GM19324 (cell line): ENCODE measurements at regions not wholly inside any gene's neighbourhood (a gene's known extent, or its start where the extent isn't known, plus 50 kb on each side); places are given as distances from the start of the nearest gene placed in this dataset.

Experiments
- ATAC-seq: cut with Tn5 transposase; IDR thresholded peaks from one replicate; pipeline ENCODE4 v1.9.1; 2021; ENCODE audit warnings: mild to moderate bottlenecking, moderate library complexity; ENCODE audit not compliant: unreplicated experiment, low FRiP score

DNA sequence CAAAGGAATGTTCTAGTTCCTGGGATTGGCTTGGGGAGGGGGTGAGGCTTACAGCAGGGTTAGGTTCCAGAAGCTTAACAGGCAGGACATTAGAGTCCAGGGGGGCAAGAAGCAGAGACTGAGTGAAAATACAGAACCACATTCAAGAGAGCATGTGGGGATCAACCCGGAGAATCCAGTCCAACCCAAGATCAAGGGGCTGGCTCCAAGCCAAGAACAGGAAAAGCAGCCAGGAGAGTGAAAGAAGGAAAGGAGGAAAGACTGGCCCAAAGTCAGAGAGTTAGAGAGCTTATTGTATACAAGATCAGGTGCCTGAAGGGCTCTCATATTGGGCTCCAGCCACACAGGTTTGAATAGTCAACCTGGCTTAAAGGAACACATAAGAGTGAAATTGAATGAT is 190.3 kb upstream of the CDKN3 start:
- ATAC-seq = no peak

DNA sequence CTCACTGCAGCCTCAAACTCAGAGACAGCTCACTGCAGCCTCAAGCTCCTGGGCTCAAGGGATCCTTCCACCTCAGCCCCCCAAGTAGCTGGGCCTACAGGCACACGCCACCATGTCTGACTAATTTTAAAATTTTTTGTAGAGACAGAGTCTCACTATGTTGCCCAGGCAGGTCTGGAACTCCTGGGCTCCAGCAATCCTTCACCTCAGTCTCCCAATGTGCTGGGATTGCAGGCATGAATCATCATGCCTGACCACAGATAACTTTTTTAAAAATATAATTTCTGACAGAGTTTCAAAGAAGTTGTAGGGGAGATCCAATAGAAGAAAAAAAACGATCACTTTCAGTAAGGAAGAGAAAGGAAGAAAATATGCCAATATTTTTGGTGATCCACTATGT is 189.7 kb upstream of the CDKN3 start:
- no peak for ATAC-seq

DNA sequence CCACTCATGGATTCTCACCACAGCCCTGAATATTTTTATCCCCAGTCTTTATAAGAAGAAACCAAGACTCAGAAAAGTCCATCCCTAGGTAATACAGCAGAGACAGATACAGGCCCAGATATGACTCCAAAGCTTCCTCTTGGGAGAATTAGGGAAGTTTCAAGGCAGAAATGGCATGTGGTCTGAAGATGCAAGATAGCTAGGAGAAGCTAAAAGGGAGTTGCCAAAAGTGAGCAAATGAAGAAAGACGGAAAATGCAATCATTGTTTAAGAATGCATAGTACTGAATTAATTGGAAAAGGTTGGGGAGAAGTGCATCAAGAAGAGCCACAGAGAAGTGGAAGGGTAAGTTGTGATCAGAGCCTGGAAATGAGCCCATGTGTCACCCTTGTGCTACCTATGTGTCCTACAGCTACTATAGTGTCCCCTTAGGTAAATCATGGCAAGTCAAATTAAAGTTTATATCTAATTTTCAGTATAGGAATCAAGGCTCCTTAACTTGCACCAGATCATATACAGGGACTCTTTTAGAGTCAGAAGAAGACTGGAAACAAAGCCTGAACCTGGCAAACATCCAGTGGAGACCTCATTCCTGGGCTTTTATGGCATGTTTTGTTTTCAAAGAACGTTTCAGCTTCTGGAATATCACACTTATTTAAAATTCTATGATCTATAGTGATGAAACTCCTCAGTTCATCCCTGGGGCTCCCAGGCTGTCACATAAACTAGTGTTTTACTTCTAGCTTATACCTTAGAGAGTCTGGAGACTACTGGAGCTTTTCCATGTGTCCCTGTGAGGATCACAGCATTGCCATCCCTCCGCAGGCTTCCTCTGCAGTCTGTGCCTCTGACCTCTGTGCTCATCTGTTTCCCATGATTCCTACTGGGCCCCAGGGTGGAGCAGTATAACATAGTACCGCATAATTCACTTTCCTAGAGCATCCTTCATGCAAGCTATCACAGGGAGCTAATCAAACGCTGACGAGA is 189.0 kb upstream of the CDKN3 start:
- ATAC-seq = no peak

DNA sequence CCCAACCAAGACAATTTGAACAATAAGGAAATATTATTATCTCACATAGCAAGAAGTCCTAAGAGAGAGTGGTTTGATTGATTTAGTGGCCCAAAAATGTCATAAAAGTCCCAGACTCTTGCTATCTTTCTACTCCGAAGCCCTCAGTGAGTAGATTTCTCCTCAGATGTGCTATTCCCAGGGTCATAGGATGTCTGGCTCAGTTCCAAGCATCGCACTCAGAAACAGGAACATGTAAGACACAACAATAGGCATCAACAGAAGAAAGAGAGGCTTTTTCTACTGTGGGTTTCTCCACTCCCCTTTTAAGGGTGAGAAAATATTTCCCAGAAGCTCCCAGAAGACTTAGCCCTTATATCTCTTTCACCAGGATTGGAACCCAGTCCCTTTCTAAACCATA is 188.1 kb upstream of the CDKN3 start:
- ATAC-seq = no peak

DNA sequence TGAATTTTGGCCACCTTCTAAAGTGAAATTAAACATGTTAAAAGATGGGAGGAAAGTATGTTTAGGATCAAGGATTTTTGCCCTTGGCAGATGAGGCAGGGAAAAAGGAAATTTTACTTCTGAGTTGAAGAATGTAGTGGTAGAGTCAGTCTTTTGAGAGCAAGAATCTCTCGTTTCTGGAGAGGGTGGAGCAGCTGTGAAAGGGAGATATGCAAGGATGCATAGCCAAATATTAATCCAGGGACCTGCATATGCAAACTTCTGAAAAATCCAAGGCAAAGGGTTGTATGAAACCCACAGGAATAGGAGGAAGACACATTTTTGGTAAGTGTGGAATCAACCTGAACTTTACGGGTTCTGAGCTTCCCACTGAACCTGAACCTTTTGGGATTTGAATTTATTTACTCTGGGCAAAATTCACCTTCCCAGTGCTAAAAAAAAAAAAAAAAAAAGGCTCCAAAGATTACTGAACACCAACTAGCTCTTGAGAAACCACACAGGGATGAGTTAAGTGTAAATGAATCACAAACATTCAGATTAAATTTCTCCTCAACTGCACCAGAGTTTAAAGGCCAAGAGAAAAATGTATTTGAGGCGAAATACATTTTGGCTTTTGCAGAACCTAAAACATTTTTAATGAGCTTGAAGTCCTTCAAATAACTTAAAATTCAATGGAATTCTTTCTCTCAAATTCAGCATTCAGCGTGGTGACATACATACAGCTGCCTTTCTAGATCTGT is 187.1 kb upstream of the CDKN3 start:
- ATAC-seq = no peak

DNA sequence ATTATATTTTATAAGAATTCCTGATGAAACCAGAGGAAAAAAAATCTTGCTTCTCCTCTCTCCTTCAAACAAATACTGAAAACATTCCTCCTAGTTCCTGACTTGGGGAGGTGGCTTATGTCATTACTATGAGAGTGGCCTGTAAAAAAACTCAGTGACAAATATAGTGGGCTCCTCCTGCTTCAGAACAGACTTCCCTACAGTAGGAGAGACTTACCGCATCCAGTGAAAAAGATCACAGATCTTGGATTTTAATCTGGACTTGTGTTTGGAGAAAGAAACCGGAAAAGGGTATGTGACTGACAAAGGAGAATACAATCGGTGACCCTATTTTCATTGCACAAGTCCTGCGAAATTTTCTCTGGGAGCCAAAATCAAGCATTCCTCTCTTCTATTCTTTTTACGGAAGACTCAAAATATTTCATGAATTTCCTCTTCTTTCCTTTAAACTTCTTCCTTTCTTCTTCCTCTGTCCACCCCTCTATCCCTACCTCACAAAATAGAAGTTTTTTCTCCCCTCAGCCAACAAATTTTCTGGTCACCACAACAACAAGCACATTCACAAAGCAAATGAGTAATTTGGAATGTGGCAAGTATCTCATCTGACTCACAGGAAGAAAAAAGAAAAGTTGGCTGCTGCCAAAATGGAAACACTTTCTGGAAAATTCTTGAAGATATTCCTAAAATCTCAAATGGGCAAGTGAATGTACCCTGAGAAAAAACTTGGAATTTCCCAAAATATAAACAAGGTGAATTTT is 185.1 kb upstream of the CDKN3 start:
- no peak for ATAC-seq

DNA sequence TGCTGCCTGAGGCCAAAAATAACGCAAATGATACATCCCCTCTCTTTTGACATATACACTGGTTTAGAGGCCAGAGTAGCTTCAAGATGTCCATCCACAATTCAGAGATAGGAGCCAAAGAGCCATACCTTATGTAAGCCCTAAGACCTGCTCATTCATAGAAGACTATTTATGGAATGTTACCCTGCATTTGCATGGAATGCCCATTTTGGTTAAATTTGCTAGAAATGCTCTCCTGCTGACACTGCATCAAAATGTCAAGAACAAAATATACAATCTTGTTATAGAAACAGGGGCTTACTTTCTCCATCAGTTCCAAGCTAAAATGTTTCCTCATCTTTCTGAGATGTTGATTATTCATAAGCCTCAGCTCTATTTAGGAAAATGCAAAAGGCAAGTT is 183.3 kb upstream of the CDKN3 start:
- ATAC-seq = no peak

DNA sequence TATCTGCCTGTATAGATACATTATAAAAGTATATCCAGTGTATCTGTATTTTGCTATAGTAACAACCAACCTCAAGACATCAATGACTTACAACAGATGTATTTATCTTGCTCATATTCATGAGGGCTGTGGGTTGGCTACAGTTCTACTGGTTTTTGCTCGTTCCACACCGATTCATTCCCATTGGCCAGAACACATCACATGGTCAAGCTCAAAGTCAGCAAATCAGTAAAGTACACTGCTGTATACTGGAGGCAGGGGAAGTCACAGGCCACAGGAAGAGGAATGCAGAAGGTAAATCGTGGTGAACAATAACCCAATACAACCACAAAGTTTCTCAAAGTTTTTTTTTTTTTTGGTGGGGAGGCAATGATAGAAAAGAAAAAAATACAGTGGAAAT is 180.0 kb upstream of the CDKN3 start:
- ATAC-seq = no peak

DNA sequence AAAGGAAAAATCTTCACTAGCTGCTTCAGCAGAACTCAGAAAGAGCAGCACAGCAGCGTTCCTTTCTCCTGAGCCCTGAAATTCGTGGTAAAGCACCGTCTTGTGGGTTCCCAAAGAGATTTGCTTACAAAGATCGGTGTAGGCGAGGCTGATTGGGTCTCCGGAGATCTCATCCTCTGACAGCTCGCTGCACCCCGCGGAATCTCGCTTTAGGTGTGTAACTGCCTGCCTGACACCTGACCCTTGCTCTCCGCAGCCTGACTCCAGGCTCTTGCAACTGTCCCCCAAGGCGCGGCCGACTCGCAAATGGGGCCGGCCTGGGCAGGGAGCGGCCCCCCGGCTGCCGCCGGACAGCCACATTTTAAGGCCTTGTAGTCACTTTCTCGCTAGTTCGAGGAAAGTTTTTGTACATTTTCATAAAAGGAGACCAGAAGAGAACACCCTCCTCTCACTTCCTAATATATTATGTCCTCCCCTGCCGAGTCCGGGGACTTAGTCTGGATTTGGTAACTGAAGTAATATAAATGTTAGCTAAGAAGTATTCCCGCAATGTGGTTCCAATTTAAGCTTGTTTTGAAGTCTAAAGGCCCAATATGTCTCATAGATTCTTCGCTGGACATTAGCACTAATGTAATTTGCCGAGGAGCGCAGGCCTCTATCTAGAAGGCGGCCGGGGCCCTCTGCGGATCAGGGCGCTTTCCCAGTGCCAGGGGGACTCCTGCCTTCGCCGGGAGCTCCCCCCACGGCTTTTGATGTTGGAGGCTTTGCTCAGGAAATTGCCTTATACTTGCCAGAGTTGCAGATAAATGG is 177.3 kb upstream of the CDKN3 start:
- ATAC-seq = no peak

DNA sequence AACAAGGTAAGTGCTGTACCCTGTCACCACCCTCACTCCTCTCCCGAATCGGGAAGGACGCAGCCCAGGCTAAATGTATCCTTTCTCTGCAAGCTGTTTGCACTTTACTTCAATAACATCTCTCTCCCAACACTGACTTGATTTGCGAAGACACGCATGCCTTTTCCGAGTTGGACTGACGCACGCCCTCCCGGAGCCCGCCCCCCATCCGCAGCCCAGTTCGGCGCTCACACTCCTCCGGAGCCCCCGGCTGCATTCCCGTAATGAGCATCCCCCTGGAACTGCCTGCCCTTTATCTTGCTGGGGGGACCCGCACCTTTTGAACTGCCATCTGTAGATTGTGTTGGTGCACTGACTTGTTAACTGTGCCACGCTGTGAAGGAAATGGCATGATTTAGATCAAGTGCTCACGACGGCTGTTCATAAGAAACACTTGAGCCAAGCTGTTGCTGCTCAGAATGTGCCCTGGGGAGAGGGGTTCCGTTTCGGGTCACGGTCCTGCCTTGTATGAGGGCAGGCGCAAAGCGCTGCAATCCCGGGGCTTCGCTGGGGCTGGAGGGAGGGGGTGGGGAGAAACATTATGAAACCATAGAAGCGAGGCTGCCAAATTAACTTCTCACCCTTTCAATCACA is 176.6 kb upstream of the CDKN3 start:
- ATAC-seq = no peak

DNA sequence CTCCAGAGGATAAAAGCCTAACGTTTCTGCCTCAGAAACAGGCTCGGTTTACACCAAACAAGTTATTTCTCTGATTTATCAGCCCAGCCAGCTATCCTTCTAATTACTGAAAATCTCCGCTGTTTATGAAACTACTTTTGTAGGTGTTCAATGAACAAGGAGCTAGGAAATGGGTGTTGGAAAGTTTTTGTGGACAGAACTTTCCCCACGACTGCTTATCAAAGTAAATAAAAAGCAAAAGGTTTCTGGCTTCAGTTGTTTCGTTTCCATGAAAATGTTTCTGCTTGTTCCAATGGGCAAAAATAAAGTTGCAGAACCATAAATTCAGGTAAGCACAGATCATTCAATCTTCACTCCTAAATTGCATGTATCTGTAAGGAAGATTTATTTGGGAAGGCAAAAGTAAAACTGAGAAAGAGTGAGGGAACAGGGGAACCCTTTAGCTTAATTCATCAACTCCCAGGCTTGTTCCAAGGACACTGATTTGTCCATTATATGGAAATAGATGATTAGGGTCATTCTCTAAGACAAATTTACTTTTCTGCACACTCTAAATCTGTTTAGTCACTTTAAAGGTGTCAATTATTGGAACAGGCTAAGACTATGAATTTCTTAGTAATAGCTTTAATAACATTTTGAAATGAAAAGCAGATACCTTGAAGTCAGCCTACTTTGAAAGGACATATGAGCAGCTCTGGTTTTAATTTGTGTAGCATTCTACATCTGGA is 175.9 kb upstream of the CDKN3 start:
- ATAC-seq = no peak

DNA sequence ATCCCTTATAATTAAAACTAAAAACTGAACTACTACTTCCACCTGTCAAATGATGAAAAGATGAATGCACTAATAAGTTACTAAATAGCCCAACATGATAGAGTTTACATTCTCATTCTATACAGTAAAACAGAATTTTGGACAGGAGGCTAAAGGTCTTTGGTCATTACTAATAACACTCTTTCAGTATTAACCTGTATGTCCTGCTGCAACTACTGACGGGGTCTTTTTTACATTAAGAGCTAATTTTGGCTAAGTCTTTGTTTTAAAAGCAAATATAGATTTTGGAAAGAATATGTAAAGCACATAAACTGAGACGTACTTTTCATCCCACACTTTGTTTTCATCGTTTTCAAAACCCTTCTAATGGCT is 175.4 kb upstream of the CDKN3 start:
- ATAC-seq = no peak

DNA sequence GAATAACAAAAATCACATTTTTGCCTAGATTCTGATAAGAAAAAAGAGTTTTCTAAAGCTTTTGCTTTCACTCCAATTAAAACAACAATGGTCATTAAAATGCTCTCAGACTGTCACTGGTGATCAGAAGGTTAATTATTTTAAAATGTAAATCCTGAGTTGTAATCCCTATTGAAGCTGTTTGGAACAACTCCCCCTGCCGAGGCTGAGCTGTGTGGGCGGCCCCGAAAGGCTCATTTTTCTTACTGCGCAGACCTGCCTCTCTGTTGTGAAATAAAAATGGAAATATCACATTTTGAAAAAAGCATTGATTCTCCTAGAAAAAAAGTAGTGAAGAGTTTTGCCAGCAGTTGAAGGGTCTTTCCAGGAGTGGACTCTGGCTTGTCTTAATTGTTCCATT is 174.8 kb upstream of the CDKN3 start:
- no peak for ATAC-seq

DNA sequence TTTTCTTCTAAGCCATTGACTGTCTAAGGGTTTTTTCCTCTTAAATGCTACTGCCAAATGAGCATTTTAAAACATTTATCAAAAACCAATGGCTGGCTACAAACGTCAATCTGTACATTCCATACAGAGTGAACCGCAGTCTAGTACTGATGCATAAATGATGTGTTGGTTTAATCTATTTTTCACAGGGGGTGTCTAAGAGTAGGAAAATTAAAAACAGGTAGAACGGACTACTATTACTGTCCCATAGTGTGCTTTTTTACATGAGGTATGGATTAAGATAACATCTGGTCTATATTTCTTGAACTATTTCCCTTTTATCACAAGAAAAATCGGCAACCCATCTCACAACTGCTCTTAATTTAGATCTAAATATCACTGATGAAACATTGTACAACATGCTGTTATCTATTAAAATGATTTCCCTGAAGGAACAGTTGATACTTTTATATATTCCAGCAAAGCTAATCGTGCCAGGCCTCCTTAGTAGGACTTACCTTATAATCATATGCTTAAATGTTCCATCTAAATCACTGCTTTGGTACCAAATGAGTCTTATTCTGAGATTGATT is 172.9 kb upstream of the CDKN3 start:
- ATAC-seq = no peak

DNA sequence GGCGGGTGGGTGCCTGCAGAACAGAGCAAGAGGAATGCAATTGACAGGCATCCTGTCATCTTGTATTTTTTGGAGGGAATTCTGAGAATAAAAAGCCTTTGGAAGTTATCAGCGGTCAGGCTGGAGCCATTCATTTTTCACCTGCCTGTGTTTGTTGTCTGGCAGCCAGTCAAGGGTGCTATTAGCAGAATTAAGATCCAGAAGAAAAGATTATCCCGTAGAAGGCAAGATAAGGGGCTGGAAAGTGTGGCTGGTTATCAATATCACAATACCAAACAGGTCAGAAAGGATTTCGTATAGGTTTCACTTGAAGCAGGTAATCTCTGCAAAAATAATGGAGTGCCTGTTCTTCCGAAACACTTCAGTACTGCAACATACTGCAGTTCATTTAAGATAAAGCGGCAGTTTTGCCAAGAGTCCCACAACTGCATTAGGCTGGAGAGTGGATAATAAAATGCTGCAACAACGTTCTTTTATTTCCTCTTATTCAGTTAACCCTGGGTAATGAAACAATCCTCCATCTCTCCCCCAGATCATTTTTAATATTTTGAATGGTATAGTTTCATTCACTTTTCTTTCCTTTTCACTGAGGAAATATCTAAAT is 171.2 kb upstream of the CDKN3 start:
- no peak for ATAC-seq

DNA sequence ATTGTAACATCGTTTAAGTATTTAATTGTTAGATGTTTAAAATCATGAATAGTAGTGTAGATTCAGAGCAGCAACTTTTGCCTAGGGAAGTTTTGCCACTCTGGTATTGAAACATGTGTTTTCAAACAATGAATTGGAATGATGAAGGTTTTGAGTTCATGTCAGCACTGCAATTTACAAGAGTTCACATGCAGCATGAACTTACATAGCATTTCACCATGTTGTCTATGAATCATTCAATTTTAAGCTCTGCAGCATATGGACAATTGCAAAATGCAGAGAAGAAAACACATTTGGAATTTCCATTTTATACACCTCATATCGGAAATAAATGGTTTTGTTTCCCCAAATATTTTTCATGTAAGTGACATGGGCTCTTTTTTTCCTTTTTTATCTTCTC is 170.7 kb upstream of the CDKN3 start:
- no peak for ATAC-seq

DNA sequence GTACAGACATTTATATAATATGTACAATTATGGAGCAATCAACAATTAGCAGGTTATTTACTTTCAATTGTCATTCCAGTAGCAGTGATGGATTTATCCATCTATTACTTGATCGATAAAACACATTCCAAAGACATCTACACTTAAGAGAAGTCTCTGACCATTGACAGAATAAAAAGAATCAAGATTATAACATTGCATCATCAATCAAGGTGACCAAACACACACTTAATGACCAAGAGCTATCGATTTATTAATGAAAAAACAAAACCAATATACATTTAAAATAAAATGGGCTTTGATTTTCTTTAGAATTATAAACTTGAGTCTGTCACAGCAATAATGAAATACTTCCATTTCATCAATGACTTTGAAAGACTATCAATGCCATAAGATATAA is 170.2 kb upstream of the CDKN3 start:
- no peak for ATAC-seq

DNA sequence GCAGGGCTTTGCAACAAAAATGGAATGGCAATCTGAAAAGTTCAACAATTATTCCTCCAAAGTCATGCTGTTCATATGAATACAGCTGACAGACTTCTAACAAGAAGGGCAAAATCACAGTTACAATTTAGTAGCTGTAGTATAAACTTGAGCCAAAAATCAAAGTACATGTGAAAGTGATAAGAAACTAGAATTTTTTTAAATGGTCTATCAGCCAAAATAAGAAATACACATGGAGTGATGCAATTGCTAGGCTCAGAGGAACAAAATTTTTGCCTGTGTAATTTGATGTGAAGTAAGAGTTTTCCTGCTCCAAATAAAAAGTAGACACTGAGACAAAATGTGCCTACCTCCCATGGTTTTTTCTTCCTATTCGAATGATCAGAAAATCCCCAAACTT is 167.7 kb upstream of the CDKN3 start:
- ATAC-seq = no peak
